ENCODE measurements at regions not wholly inside any gene's neighbourhood (a gene's known extent, or its start where the extent isn't known, plus 50 kb on each side); places are given as distances from the start of the nearest gene placed in this dataset.

- no peak for TF ChIP-seq EZH2 (optimal IDR thresholded peaks at IDR 0.05; ENCODE audit: low read depth, low read length)
- TF ChIP-seq EZH2phosphoT487 (IDR thresholded peaks at IDR 0.05; ENCODE audit: low read length), result no peak
- TF ChIP-seq, protein P1, sequence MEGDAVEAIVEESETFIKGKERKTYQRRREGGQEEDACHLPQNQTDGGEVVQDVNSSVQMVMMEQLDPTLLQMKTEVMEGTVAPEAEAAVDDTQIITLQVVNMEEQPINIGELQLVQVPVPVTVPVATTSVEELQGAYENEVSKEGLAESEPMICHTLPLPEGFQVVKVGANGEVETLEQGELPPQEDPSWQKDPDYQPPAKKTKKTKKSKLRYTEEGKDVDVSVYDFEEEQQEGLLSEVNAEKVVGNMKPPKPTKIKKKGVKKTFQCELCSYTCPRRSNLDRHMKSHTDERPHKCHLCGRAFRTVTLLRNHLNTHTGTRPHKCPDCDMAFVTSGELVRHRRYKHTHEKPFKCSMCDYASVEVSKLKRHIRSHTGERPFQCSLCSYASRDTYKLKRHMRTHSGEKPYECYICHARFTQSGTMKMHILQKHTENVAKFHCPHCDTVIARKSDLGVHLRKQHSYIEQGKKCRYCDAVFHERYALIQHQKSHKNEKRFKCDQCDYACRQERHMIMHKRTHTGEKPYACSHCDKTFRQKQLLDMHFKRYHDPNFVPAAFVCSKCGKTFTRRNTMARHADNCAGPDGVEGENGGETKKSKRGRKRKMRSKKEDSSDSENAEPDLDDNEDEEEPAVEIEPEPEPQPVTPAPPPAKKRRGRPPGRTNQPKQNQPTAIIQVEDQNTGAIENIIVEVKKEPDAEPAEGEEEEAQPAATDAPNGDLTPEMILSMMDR (IDR thresholded peaks at IDR 0.05; ENCODE audit: low read length), result no peak
- no peaks in the 10 kb centered on the region for H3K36me3 ChIP-seq (replicated peaks; ENCODE audit: insufficient read depth, low read length)
Measured at GRCh38 chr5:40006260-40006659, 581.5 kb upstream of the DAB2 start.

GRCh38 chr5:40001796-40002195 lies 577.0 kb upstream of the DAB2 start:
- H2AFZ ChIP-seq (ENCODE audit: low read length), result no peak overlapping the region
- no peak for DNase-seq
- H3F3A ChIP-seq (ENCODE audit: insufficient read depth, low read length), result no peaks in the 10 kb centered on the region
- no peaks in the 10 kb centered on the region for H3K9me2 ChIP-seq (replicated peaks; ENCODE audit: insufficient read depth, low read length)
- H3K27ac ChIP-seq (ENCODE audit: low read length), result no peak overlapping the region
- no peaks in the 10 kb centered on the region for H4K20me1 ChIP-seq (ENCODE audit: insufficient read depth, low read length)
- H3K9ac ChIP-seq (ENCODE audit: low read length), result no peak overlapping the region
- no peaks in the 10 kb centered on the region for H3K9me3 ChIP-seq (replicated peaks; ENCODE audit: insufficient read depth, low read length)
- TF ChIP-seq EZH2 (optimal IDR thresholded peaks at IDR 0.05; ENCODE audit: low read depth, low read length) (no peak), EZH2phosphoT487 (IDR thresholded peaks at IDR 0.05; ENCODE audit: low read length) (no peak)
- TF ChIP-seq, protein P1 (IDR thresholded peaks at IDR 0.05; ENCODE audit: low read length), result no peak
- H3K4me2 ChIP-seq (ENCODE audit: low read depth, low read length), result no peak overlapping the region
- H3K4me1 ChIP-seq (ENCODE audit: low read length), result no peaks in the 10 kb centered on the region
- no peaks in the 10 kb centered on the region for H3K36me3 ChIP-seq (replicated peaks; ENCODE audit: insufficient read depth, low read length)
- no peaks in the 10 kb centered on the region for H3K79me2 ChIP-seq (ENCODE audit: low read length)
- H3K27me3 ChIP-seq (replicated peaks; ENCODE audit: insufficient read depth, low read length), result no peaks in the 10 kb centered on the region
- H3K4me3 ChIP-seq (ENCODE audit: low read length), result no peak overlapping the region

More at GRCh38 chr5:40006260-40006659, 581.5 kb upstream of the DAB2 start:
- no peak overlapping the region for H3K4me2 ChIP-seq (ENCODE audit: low read depth, low read length)
- H2AFZ ChIP-seq (ENCODE audit: low read length), result no peak overlapping the region
- no peak for DNase-seq
- H3K9me3 ChIP-seq (replicated peaks; ENCODE audit: insufficient read depth, low read length), result no peaks in the 10 kb centered on the region
- H3K27ac ChIP-seq (ENCODE audit: low read length), result no peak overlapping the region
- H3F3A ChIP-seq (ENCODE audit: insufficient read depth, low read length), result no peaks in the 10 kb centered on the region
- H3K9ac ChIP-seq (ENCODE audit: low read length), result no peak overlapping the region
- no peaks in the 10 kb centered on the region for H3K4me1 ChIP-seq (ENCODE audit: low read length)
- no peaks in the 10 kb centered on the region for H3K9me2 ChIP-seq (replicated peaks; ENCODE audit: insufficient read depth, low read length)
- H3K79me2 ChIP-seq (ENCODE audit: low read length), result no peaks in the 10 kb centered on the region
- no peak overlapping the region for H3K4me3 ChIP-seq (ENCODE audit: low read length)
- H4K20me1 ChIP-seq (ENCODE audit: insufficient read depth, low read length), result no peaks in the 10 kb centered on the region
- no peaks in the 10 kb centered on the region for H3K27me3 ChIP-seq (replicated peaks; ENCODE audit: insufficient read depth, low read length)

- Histone ChIP-seq H3K27ac (ENCODE audit: low read length) (no peak overlapping the region), H3K9ac (ENCODE audit: low read length) (no peak overlapping the region), H3F3A (ENCODE audit: insufficient read depth, low read length) (no peaks in the 10 kb centered on the region), H3K4me2 (ENCODE audit: low read depth, low read length) (no peak overlapping the region), H4K20me1 (ENCODE audit: insufficient read depth, low read length) (no peaks in the 10 kb centered on the region), H3K4me3 (ENCODE audit: low read length) (no peak overlapping the region), H3K9me3 (replicated peaks; ENCODE audit: insufficient read depth, low read length) (no peaks in the 10 kb centered on the region), H3K36me3 (replicated peaks; ENCODE audit: insufficient read depth, low read length) (no peaks in the 10 kb centered on the region), H3K9me2 (replicated peaks; ENCODE audit: insufficient read depth, low read length) (no peaks in the 10 kb centered on the region), H3K4me1 (ENCODE audit: low read length) (no peaks in the 10 kb centered on the region), H3K79me2 (ENCODE audit: low read length) (no peaks in the 10 kb centered on the region), H3K27me3 (replicated peaks; ENCODE audit: insufficient read depth, low read length) (no peaks in the 10 kb centered on the region), H2AFZ (ENCODE audit: low read length) (no peak overlapping the region)
- TF ChIP-seq EZH2phosphoT487 (IDR thresholded peaks at IDR 0.05; ENCODE audit: low read length) (no peak), EZH2 (optimal IDR thresholded peaks at IDR 0.05; ENCODE audit: low read depth, low read length) (no peak)
- TF ChIP-seq, protein P1 (IDR thresholded peaks at IDR 0.05; ENCODE audit: low read length), result no peak
- DNase-seq, result no peak
Measured at GRCh38 chr5:39998518-39998917, 573.7 kb upstream of the DAB2 start.

Data from MM.1S (cell line).